ENCODE measurements at regions not wholly inside any gene's neighbourhood (a gene's known extent, or its start where the extent isn't known, plus 50 kb on each side); places are given as distances from the start of the nearest gene placed in this dataset.

GRCh38 chr11:109853156-109853776, 239.9 kb upstream of the ZC3H12C start:
- no peak for DNase-seq (ENCODE audit: low spot score in 2 of 2)
- FAIRE-seq, result no peak

- no peak for DNase-seq (ENCODE audit: low spot score in 2 of 2)
- FAIRE-seq, result no peak
These were observed 238.5 kb upstream of the ZC3H12C start for GRCh38 chr11:109854731-109855130.

GRCh38 chr11:109856928-109857327, 236.3 kb upstream of the ZC3H12C start:
- DNase-seq (ENCODE audit: low spot score in 2 of 2) (no peak), FAIRE-seq (no peak)

GRCh38 chr11:109857637-109858036, 235.6 kb upstream of the ZC3H12C start:
- FAIRE-seq, result no peak
- no peak for DNase-seq (ENCODE audit: low spot score in 2 of 2)

GRCh38 chr11:109858152-109858551, 235.0 kb upstream of the ZC3H12C start:
- no peak for FAIRE-seq

GRCh38 chr11:109859045-109859724, 234.0 kb upstream of the ZC3H12C start:
- DNase-seq (ENCODE audit: low spot score in 2 of 2) (no peak), FAIRE-seq (no peak)

More at GRCh38 chr11:109858152-109858551, 235.0 kb upstream of the ZC3H12C start:
- no peak for DNase-seq (ENCODE audit: low spot score in 2 of 2)

- FAIRE-seq, result no peak
These were observed 230.4 kb upstream of the ZC3H12C start for GRCh38 chr11:109862835-109863234.

GRCh38 chr11:109864151-109864661, 229.0 kb upstream of the ZC3H12C start:
- no peak for DNase-seq (ENCODE audit: low spot score in 2 of 2)
- no peak for FAIRE-seq

More at GRCh38 chr11:109862835-109863234, 230.4 kb upstream of the ZC3H12C start:
- DNase-seq (ENCODE audit: low spot score in 2 of 2), result no peak

GRCh38 chr11:109864834-109865547, 228.2 kb upstream of the ZC3H12C start:
- DNase-seq (ENCODE audit: low spot score in 2 of 2) (no peak), FAIRE-seq (no peak)

- DNase-seq (ENCODE audit: low spot score in 2 of 2), result peak in 1 of 2 donors; percentile 12
- FAIRE-seq, result no peak
These were observed 227.5 kb upstream of the ZC3H12C start for GRCh38 chr11:109865548-109866186.

GRCh38 chr11:109867784-109868183, 225.4 kb upstream of the ZC3H12C start:
- no peak for DNase-seq (ENCODE audit: low spot score in 2 of 2)
- no peak for FAIRE-seq

- no peak for FAIRE-seq
These were observed 223.7 kb upstream of the ZC3H12C start for GRCh38 chr11:109869536-109869935.

GRCh38 chr11:109870297-109870696, 222.9 kb upstream of the ZC3H12C start:
- DNase-seq (ENCODE audit: low spot score in 2 of 2) (no peak), FAIRE-seq (no peak)

More at GRCh38 chr11:109869536-109869935, 223.7 kb upstream of the ZC3H12C start:
- no peak for DNase-seq (ENCODE audit: low spot score in 2 of 2)

GRCh38 chr11:109877043-109877442, 216.1 kb upstream of the ZC3H12C start:
- no peak for DNase-seq (ENCODE audit: low spot score in 2 of 2)
- FAIRE-seq, result no peak

GRCh38 chr11:109884501-109884900, 208.7 kb upstream of the ZC3H12C start:
- no peak for FAIRE-seq
- DNase-seq (ENCODE audit: low spot score in 2 of 2), result no peak

GRCh38 chr11:109885006-109885405, 208.2 kb upstream of the ZC3H12C start:
- no peak for DNase-seq (ENCODE audit: low spot score in 2 of 2)
- no peak for FAIRE-seq

GRCh38 chr11:109892321-109892794, 200.8 kb upstream of the ZC3H12C start:
- DNase-seq (ENCODE audit: low spot score in 2 of 2) (no peak), FAIRE-seq (no peak)

GRCh38 chr11:109894242-109894641, 198.9 kb upstream of the ZC3H12C start:
- DNase-seq (ENCODE audit: low spot score in 2 of 2), result no peak

GRCh38 chr11:109898592-109898991, 194.6 kb upstream of the ZC3H12C start:
- DNase-seq (ENCODE audit: low spot score in 2 of 2), result no peak
- FAIRE-seq, result no peak

More at GRCh38 chr11:109894242-109894641, 198.9 kb upstream of the ZC3H12C start:
- FAIRE-seq, result no peak

- FAIRE-seq (no peak), DNase-seq (ENCODE audit: low spot score in 2 of 2) (no peak)
These were observed 190.3 kb upstream of the ZC3H12C start for GRCh38 chr11:109902764-109903433.
